Heart left ventricle (tissue), 13 donors: ENCODE measurements at regions not wholly inside any gene's neighbourhood (a gene's known extent, or its start where the extent isn't known, plus 50 kb on each side); places are given as distances from the start of the nearest gene placed in this dataset.

ENCODE experiments used
- CTCF ChIP-seq, 12 donors: fragments of 200-600 bp; sonication (generic) in 4 of 12; IDR thresholded peaks; one replicate each; pipeline versions ENCODE4 v1.5.0 to v1.8.0; 2018 to 2022; ENCODE audit warnings: antibody characterized with exemption in 12 of 12, mild to moderate bottlenecking in 5 of 12
- POLR2A ChIP-seq, 2 donors: fragments of 450-650 bp; IDR thresholded peaks; one replicate each; pipeline ENCODE4 v1.6.1; 2017; ENCODE audit warnings: antibody characterized with exemption in 2 of 2, mild to moderate bottlenecking in 2 of 2, moderate library complexity in 2 of 2
- donor health status: ischemic (EF 13 %, LVEDD 7.1; RV severe dilation, severe dysfunction).
- donor health status: DM: no; HTN: yes; CAD: no.
- donor health status: DM: no; HTN: no; CAD: no.
- donor health status: ischemic (EF 25% LVEDD 6.9; RV normal size, moderate dysfunction).
- donor health status: ischemic (EF 25% LVEDD 5.7; RV mildly dilated, moderate dysfunction).
- donor health status: ischemic (EF 35%, LVEDD 5.7; RV mildly dilated, moderate dysfunction).
- donor health status: nonischemic (EF 11% LVEDD 7.7; RV severe dilation, severe dysfunction).
- donor health status: DM: yes; HTN: yes; CAD: no.
- donor health status: PGD.
- donor health status: ischemic (EF 29% LVEDD 5.4; RV normal size, mild dysfunction).
- donor health status: nonischemic (EF 23%, LVEDD 6.1; RV moderate dilation, normal function).

- TF ChIP-seq POLR2A (IDR thresholded peaks at IDR 0.05) (no peak), CTCF (IDR thresholded peaks at IDR 0.05) (no peak)
These were observed 719.1 kb downstream of the ZBBX start for GRCh38 chr3:166660962-166661361.
